ENCODE measurements at regions not wholly inside any gene's neighbourhood (a gene's known extent, or its start where the extent isn't known, plus 50 kb on each side); places are given as distances from the start of the nearest gene placed in this dataset.

GRCh38 chr16:65634833-65635232, 513.0 kb upstream of the CDH11 start:
- Mint-ChIP-seq H3K4me1 (no peaks in the 10 kb centered on the region), H3K36me3 (no peaks in the 10 kb centered on the region), H3K9me3 (peaks cover 0 to 5% (median 0%) of the 10 kb centered on the region in 6 donors), H3K27ac (no peak overlapping the region), H3K4me3 (no peak overlapping the region), H3K27me3 (ENCODE audit: low read depth in 3 of 3) (peaks cover 1 to 6% (median 4%) of the 10 kb centered on the region in 3 donors)
- DNase-seq, result no peak

DNA sequence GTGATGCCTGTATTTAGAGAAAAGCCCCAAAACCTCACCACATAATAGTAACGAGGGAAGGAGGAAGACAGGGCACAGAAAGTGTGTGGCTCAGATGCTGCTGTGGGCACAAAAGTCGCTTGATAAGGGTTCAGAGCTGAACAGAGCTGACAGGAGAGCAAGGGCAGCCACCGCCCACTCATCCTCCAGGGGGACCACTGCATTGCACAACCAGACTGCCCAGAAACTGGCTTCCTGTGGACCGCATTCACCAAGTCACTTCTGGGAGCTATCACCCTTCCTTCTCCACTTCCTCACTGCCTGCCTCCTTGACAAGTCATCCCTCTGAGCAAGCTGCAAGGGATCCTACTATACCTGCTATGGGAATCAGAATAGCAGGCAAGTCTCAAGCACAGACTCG, 512.4 kb upstream of the CDH11 start:
- Mint-ChIP-seq H3K36me3 (no peaks in the 10 kb centered on the region), H3K27ac (no peak overlapping the region), H3K9me3 (peaks cover 0 to 2% (median 0%) of the 10 kb centered on the region in 6 donors), H3K27me3 (ENCODE audit: low read depth in 3 of 3) (peaks cover 1 to 4% (median 3%) of the 10 kb centered on the region in 3 donors), H3K4me3 (no peak overlapping the region), H3K4me1 (no peaks in the 10 kb centered on the region)
- no peak for DNase-seq

GRCh38 chr16:65624666-65625065, 502.8 kb upstream of the CDH11 start:
- no peaks in the 10 kb centered on the region for H3K36me3 Mint-ChIP-seq
- no peaks in the 10 kb centered on the region for H3K27me3 Mint-ChIP-seq (ENCODE audit: low read depth in 3 of 3)
- no peak overlapping the region for H3K27ac Mint-ChIP-seq
- no peaks in the 10 kb centered on the region for H3K4me1 Mint-ChIP-seq
- DNase-seq, result no peak
- H3K9me3 Mint-ChIP-seq, result peaks cover 0 to 6% (median 0%) of the 10 kb centered on the region in 6 donors
- no peak overlapping the region for H3K4me3 Mint-ChIP-seq

- H3K9me3 Mint-ChIP-seq, result peaks cover 0 to 6% (median 0%) of the 10 kb centered on the region in 6 donors
- no peaks in the 10 kb centered on the region for H3K4me1 Mint-ChIP-seq
- H3K4me3 Mint-ChIP-seq, result no peak overlapping the region
- no peaks in the 10 kb centered on the region for H3K27me3 Mint-ChIP-seq (ENCODE audit: low read depth in 3 of 3)
- no peaks in the 10 kb centered on the region for H3K36me3 Mint-ChIP-seq
- DNase-seq, result no peak
- H3K27ac Mint-ChIP-seq, result no peak overlapping the region
These were observed 502.4 kb upstream of the CDH11 start for GRCh38 chr16:65624229-65624628.

DNA sequence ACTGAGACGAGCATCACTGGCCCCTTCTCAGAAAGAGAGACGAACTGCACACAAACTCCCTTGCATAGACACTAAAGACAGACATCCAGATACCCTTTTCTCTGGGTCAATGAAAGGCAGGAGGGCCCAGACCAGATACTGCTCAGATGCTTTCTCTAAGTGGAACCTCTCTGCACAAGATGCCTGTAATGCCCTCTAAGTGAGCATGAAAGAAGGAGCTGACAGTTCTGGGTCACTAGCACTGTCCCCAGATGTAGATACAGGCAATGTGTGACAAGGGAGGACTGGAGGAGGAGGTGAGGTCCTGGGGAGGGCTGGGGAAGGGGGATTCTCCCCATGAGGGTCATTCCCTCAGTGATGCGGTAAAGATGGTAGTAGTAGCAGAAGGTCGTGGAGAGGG, 501.0 kb upstream of the CDH11 start:
- no peaks in the 10 kb centered on the region for H3K27me3 Mint-ChIP-seq (ENCODE audit: low read depth in 3 of 3)
- no peaks in the 10 kb centered on the region for H3K36me3 Mint-ChIP-seq
- no peak overlapping the region for H3K27ac Mint-ChIP-seq
- DNase-seq, result no peak
- H3K4me3 Mint-ChIP-seq, result no peak overlapping the region
- H3K9me3 Mint-ChIP-seq, result peaks cover 0 to 6% (median 0%) of the 10 kb centered on the region in 6 donors
- no peaks in the 10 kb centered on the region for H3K4me1 Mint-ChIP-seq

GRCh38 chr16:65622151-65622550, 500.3 kb upstream of the CDH11 start:
- no peak overlapping the region for H3K4me3 Mint-ChIP-seq
- H3K27ac Mint-ChIP-seq, result no peak overlapping the region
- DNase-seq, result no peak
- H3K9me3 Mint-ChIP-seq, result peaks cover 0 to 6% (median 0%) of the 10 kb centered on the region in 6 donors
- no peaks in the 10 kb centered on the region for H3K4me1 Mint-ChIP-seq
- H3K27me3 Mint-ChIP-seq (ENCODE audit: low read depth in 3 of 3), result peaks cover 0 to 2% (median 0%) of the 10 kb centered on the region in 3 donors
- H3K36me3 Mint-ChIP-seq, result no peaks in the 10 kb centered on the region

GRCh38 chr16:65621640-65622039, 499.8 kb upstream of the CDH11 start:
- H3K27ac Mint-ChIP-seq, result no peak overlapping the region
- peaks cover 0 to 6% (median 0%) of the 10 kb centered on the region in 6 donors for H3K9me3 Mint-ChIP-seq
- no peaks in the 10 kb centered on the region for H3K36me3 Mint-ChIP-seq
- H3K4me1 Mint-ChIP-seq, result no peaks in the 10 kb centered on the region
- no peak for DNase-seq
- no peak overlapping the region for H3K4me3 Mint-ChIP-seq
- peaks cover 0 to 2% (median 0%) of the 10 kb centered on the region in 3 donors for H3K27me3 Mint-ChIP-seq (ENCODE audit: low read depth in 3 of 3)

GRCh38 chr16:65619606-65620005, 497.7 kb upstream of the CDH11 start:
- no peak for DNase-seq
- Mint-ChIP-seq H3K4me1 (no peaks in the 10 kb centered on the region), H3K9me3 (peaks cover 0 to 8% (median 0%) of the 10 kb centered on the region in 6 donors), H3K4me3 (no peak overlapping the region), H3K27me3 (ENCODE audit: low read depth in 3 of 3) (peaks cover 0 to 5% (median 2%) of the 10 kb centered on the region in 3 donors), H3K36me3 (no peaks in the 10 kb centered on the region), H3K27ac (no peak overlapping the region)

DNA sequence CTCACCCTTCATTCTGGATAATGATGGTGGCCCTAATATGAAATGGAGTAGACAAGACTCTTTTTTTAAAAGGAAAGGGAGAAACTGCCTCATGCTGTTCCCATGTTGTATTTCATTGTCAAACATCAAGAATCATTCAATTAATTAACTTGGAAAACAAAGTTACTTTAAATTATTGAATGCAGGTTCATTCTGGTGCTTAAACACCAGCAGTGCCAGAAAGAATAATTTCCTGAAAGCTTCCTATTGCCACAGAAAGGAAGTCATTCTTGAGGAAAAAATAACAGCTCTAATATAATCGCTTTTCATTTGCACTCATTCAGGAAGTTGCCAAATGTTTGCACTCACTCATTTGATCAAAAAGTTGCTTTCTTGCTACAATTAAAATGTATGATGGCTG, 497.1 kb upstream of the CDH11 start:
- Mint-ChIP-seq H3K4me1 (no peaks in the 10 kb centered on the region), H3K4me3 (no peak overlapping the region), H3K9me3 (peaks cover 0 to 8% (median 0%) of the 10 kb centered on the region in 6 donors), H3K27ac (no peak overlapping the region), H3K27me3 (ENCODE audit: low read depth in 3 of 3) (peaks cover 0 to 5% (median 2%) of the 10 kb centered on the region in 3 donors), H3K36me3 (no peaks in the 10 kb centered on the region)
- no peak for DNase-seq

DNA sequence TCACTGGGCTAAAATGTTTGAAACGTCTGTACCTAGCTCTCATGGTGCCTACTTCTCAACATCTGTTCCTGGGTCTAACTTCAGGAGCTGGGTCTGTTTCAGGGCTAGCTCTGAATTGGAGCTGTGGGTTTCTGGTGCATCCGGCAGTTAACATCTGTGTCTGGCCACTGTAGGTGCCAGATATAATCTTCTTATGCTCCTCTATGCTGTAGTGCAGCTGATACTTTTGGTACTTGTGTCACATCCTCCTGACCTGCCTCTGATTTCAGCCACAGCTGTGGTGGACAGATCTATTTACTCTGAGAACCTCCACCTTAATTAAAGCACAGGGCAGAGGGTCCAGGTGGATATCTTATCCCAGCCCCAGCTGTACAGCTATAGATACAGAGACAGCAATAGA, 496.5 kb upstream of the CDH11 start:
- Mint-ChIP-seq H3K27ac (no peak overlapping the region), H3K4me1 (no peaks in the 10 kb centered on the region), H3K27me3 (ENCODE audit: low read depth in 3 of 3) (peaks cover 0 to 5% (median 2%) of the 10 kb centered on the region in 3 donors), H3K9me3 (peaks cover 0 to 8% (median 0%) of the 10 kb centered on the region in 6 donors), H3K4me3 (no peak overlapping the region), H3K36me3 (no peaks in the 10 kb centered on the region)
- no peak for DNase-seq

GRCh38 chr16:65617421-65617820, 495.6 kb upstream of the CDH11 start:
- H3K27ac Mint-ChIP-seq, result no peak overlapping the region
- no peaks in the 10 kb centered on the region for H3K4me1 Mint-ChIP-seq
- H3K27me3 Mint-ChIP-seq (ENCODE audit: low read depth in 3 of 3), result peaks cover 0 to 5% (median 2%) of the 10 kb centered on the region in 3 donors
- no peak for DNase-seq
- no peaks in the 10 kb centered on the region for H3K36me3 Mint-ChIP-seq
- H3K9me3 Mint-ChIP-seq, result peaks cover 0 to 5% (median 0%) of the 10 kb centered on the region in 6 donors
- H3K4me3 Mint-ChIP-seq, result no peak overlapping the region

DNA sequence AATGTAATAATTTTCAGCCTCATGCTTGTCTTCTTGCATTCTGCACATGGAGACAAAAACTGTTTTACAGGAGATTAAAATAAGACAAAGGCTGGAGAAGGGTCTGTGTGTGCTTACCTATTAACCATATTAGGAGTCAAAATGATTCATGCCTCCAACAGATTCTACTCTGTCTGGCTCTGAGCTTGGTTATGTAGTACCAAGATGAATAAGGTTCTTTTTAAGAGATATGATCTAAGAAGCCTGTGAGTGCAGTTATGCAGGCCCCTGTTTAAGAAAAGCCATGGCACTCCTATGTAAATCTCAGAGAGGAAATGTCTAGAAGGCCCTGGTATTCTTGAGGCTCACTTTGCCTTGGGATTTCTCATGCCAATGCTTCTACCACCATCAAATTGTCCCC, 486.6 kb upstream of the CDH11 start:
- no peak for DNase-seq
- Mint-ChIP-seq H3K9me3 (peaks cover 0 to 12% (median under 1%) of the 10 kb centered on the region in 6 donors), H3K36me3 (no peaks in the 10 kb centered on the region), H3K27me3 (ENCODE audit: low read depth in 3 of 3) (no peaks in the 10 kb centered on the region), H3K4me1 (no peaks in the 10 kb centered on the region), H3K4me3 (no peak overlapping the region), H3K27ac (no peak overlapping the region)

DNA sequence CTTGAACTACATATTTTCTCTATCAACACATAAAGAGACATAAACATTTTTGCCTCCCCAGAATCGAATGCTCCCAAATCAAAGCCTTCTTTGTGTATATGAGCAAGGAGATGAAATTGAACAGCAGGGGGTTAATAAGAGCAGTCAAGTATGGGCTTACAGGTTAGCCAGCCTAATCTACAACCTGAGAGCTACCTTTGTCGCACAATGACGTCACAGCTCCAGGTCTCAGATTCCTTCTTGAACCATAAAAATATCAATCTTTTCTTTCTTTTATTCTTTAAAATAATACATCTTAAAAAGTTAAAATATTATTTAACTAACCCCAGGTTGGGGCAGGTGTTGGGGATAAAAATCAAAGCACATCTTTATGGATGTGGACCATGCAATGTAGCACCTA, 482.9 kb upstream of the CDH11 start:
- no peak for DNase-seq
- Mint-ChIP-seq H3K27me3 (ENCODE audit: low read depth in 3 of 3) (peaks cover 0 to 2% (median 0%) of the 10 kb centered on the region in 3 donors), H3K36me3 (no peaks in the 10 kb centered on the region), H3K4me3 (no peak overlapping the region), H3K4me1 (no peaks in the 10 kb centered on the region), H3K27ac (no peak overlapping the region), H3K9me3 (peaks cover 0 to 11% (median under 1%) of the 10 kb centered on the region in 6 donors)

GRCh38 chr16:65601781-65602180, 479.9 kb upstream of the CDH11 start:
- Mint-ChIP-seq H3K27ac (no peak overlapping the region), H3K27me3 (ENCODE audit: low read depth in 3 of 3) (peaks cover 0 to 3% (median 0%) of the 10 kb centered on the region in 3 donors), H3K36me3 (no peaks in the 10 kb centered on the region), H3K4me1 (no peaks in the 10 kb centered on the region), H3K9me3 (peaks cover 0 to 6% (median under 1%) of the 10 kb centered on the region in 6 donors), H3K4me3 (no peak overlapping the region)
- no peak for DNase-seq

GRCh38 chr16:65600629-65601028, 478.8 kb upstream of the CDH11 start:
- no peak for DNase-seq
- peaks cover 0 to 6% (median 0%) of the 10 kb centered on the region in 6 donors for H3K9me3 Mint-ChIP-seq
- H3K4me1 Mint-ChIP-seq, result no peaks in the 10 kb centered on the region
- H3K4me3 Mint-ChIP-seq, result no peak overlapping the region
- no peaks in the 10 kb centered on the region for H3K36me3 Mint-ChIP-seq
- no peak overlapping the region for H3K27ac Mint-ChIP-seq
- peaks cover 0 to 3% (median 0%) of the 10 kb centered on the region in 3 donors for H3K27me3 Mint-ChIP-seq (ENCODE audit: low read depth in 3 of 3)
